HepG2 (cell line): ENCODE measurements at regions not wholly inside any gene's neighbourhood (a gene's known extent, or its start where the extent isn't known, plus 50 kb on each side); places are given as distances from the start of the nearest gene placed in this dataset.

ENCODE experiments used
- ATAC-seq: fragments of 200-7000 bp; cut with Tn5 transposase; 3 replicates; pipeline ENCODE4 v1.9.1; 2020; ENCODE audit warnings: mild to moderate bottlenecking, moderate library complexity
- BruUV-seq: library from RNA; stranded (reverse); fragments of 400-500 nt; replicated peaks from 2 replicates; lab custom pipeline; 2021; lab: Mats Ljungman, UMichigan
- CTCF ChIA-PET: fragments of 300-600 bp; formaldehyde crosslinking; extraction: SDS; loops from one replicate; lab custom pipeline; 2021; ENCODE audit warnings: low total read pairs, inconsistent platforms, low intra/inter-chr PET ratio; lab: Yijun Ruan, JAX
- POLR2A ChIA-PET: fragments of 350-600 bp; sonication (Branson Sonifier 250); formaldehyde crosslinking; loops from one replicate; lab custom pipeline; 2020; ENCODE audit warnings: antibody characterized with exemption, inconsistent platforms; lab: Yijun Ruan, JAX
- DNase-seq: peaks from one replicate; pipeline ENCODE4 v3.0.0-alpha.2; 2015; ENCODE audit warnings: low spot score
- FAIRE-seq: peaks from 3 replicates; lab custom pipeline; 2011; peaks lifted over from hg19 to GRCh38; lab: Jason Lieb, UNC
- H2AFZ ChIP-seq: one replicate; pipeline ENCODE4 v1.6.1; 2011; ENCODE audit warnings: low read length, inconsistent platforms
- H3K27ac ChIP-seq: fragments of 300-600 bp; 3 replicates; pipeline ENCODE4 v1.8.0; 2011; ENCODE audit warnings: mixed run types, mild to moderate bottlenecking, mixed read lengths, low read length, inconsistent platforms; ENCODE audit not compliant: insufficient read depth; ENCODE audit errors: extremely low read length
- H3K27me3 ChIP-seq, 2 experiments: fragments of 200-600 bp in 1 of 2; 2 replicates in 1 of 2; 3 replicates in 1 of 2; pipeline versions ENCODE4 v1.6.0 to v1.8.0; 2011; ENCODE audit warnings: low read length in 2 of 2, mild to moderate bottlenecking in 2 of 2, moderate library complexity in 2 of 2, inconsistent platforms in 1 of 2; ENCODE audit not compliant: insufficient read depth in 2 of 2, control insufficient read depth in 1 of 2
- H3K36me3 ChIP-seq, 2 experiments: fragments of 200-600 bp in 1 of 2; replicated peaks in 1 of 2; 2 replicates in 1 of 2; 3 replicates in 1 of 2; pipeline versions ENCODE4 v1.5.1 to v1.8.0; 2011; ENCODE audit warnings: low read length in 2 of 2, inconsistent platforms in 1 of 2; ENCODE audit not compliant: insufficient read depth in 2 of 2, control insufficient read depth in 1 of 2
- H3K4me1 ChIP-seq: 2 replicates; pipeline ENCODE4 v1.5.1; 2012; ENCODE audit warnings: low read length, inconsistent platforms; ENCODE audit not compliant: insufficient read depth
- H3K4me2 ChIP-seq: 2 replicates; pipeline ENCODE4 v1.6.0; 2011; ENCODE audit warnings: low read depth, low read length, inconsistent platforms
- H3K4me3 ChIP-seq, 3 experiments: fragments of 200-600 bp in 1 of 3; sonication (generic), shearing (Covaris generic) in 1 of 3; replicated peaks in 1 of 3; 2 replicates each; pipeline ENCODE4 v1.5.1; 2011 to 2016; ENCODE audit warnings: low read length in 3 of 3, inconsistent platforms in 2 of 3, low read depth in 2 of 3, mild to moderate bottlenecking in 2 of 3, control low read depth in 1 of 3, mixed read lengths in 1 of 3; ENCODE audit not compliant: insufficient read depth in 1 of 3
- H3K79me2 ChIP-seq: one replicate; pipeline ENCODE4 v1.6.1; 2011; ENCODE audit warnings: low read length, inconsistent platforms; ENCODE audit not compliant: insufficient read depth
- H3K9ac ChIP-seq: 2 replicates; pipeline ENCODE4 v1.6.0; 2011; ENCODE audit warnings: mild to moderate bottlenecking, low read depth, low read length, inconsistent platforms; ENCODE audit not compliant: insufficient read depth
- H3K9me3 ChIP-seq: 2 replicates; pipeline ENCODE4 v1.5.1; 2012; ENCODE audit warnings: mild to moderate bottlenecking, low read length
- H4K20me1 ChIP-seq: 2 replicates; pipeline ENCODE4 v1.6.0; 2011; ENCODE audit warnings: inconsistent platforms, mild to moderate bottlenecking, low read length, moderate library complexity; ENCODE audit not compliant: insufficient read depth
- ASH2L ChIP-seq: fragments of 300-600, 200-600 bp; sonication (generic); IDR thresholded peaks from 2 replicates; pipeline ENCODE4 v1.7.0; 2017; ENCODE audit warnings: low read depth, mild to moderate bottlenecking, moderate library complexity, mixed read lengths, low read length; ENCODE audit not compliant: insufficient read length
- CBFB ChIP-seq: sonication (generic); formaldehyde crosslinking; IDR thresholded peaks from 2 replicates; pipeline ENCODE4 v1.4.0; 2020; ENCODE audit warnings: missing genetic modification reagents
- CSRNP1 ChIP-seq: sonication (generic); formaldehyde crosslinking; IDR thresholded peaks from 2 replicates; pipeline ENCODE4 v1.8.1; 2023; ENCODE audit warnings: mild to moderate bottlenecking, missing genetic modification reagents
- DMAP1 ChIP-seq: IDR thresholded peaks from 2 replicates; pipeline ENCODE4 v1.6.1; 2016
- FOSL2 ChIP-seq: sonication (generic); formaldehyde crosslinking; IDR thresholded peaks from 2 replicates; pipeline ENCODE4 v1.4.0; 2020; ENCODE audit warnings: missing genetic modification reagents
- HMG20B ChIP-seq: conservative IDR thresholded peaks from 2 replicates; pipeline ENCODE4 v1.6.1; 2016; ENCODE audit warnings: missing genetic modification reagents, missing compliant biosample characterization
- NRL ChIP-seq: sonication (generic); formaldehyde crosslinking; IDR thresholded peaks from 2 replicates; pipeline ENCODE4 v1.5.0; 2020; ENCODE audit warnings: missing genetic modification reagents, mild to moderate bottlenecking, moderate library complexity, borderline replicate concordance
- PHF8 ChIP-seq: sonication (generic); formaldehyde crosslinking; IDR thresholded peaks from 2 replicates; pipeline ENCODE4 v1.5.0; 2020; ENCODE audit warnings: missing genetic modification reagents
- SIX4 ChIP-seq: sonication (generic); formaldehyde crosslinking; IDR thresholded peaks from 2 replicates; pipeline ENCODE4 v1.4.0; 2020; ENCODE audit warnings: missing genetic modification reagents
- SKI ChIP-seq: fragments of 450-650 bp; IDR thresholded peaks from one replicate; pipeline ENCODE4 v1.6.1; 2018; ENCODE audit warnings: mild to moderate bottlenecking; ENCODE audit not compliant: partially characterized antibody
- SNAPC5 ChIP-seq: sonication (generic); formaldehyde crosslinking; IDR thresholded peaks from 2 replicates; pipeline ENCODE4 v1.8.1; 2023; ENCODE audit warnings: mild to moderate bottlenecking, missing genetic modification reagents, borderline replicate concordance
- THAP11 ChIP-seq: IDR thresholded peaks from 2 replicates; pipeline ENCODE4 v1.6.1; 2016; ENCODE audit warnings: missing biosample characterization, missing genetic modification reagents
- WIZ ChIP-seq: sonication (generic); formaldehyde crosslinking; IDR thresholded peaks from 2 replicates; pipeline ENCODE4 v1.5.1; 2020; ENCODE audit warnings: mild to moderate bottlenecking, missing genetic modification reagents
- ZGPAT ChIP-seq: IDR thresholded peaks from 2 replicates; pipeline ENCODE4 v1.6.1; 2016; ENCODE audit warnings: mild to moderate bottlenecking
- ZNF136 ChIP-seq: sonication (generic); formaldehyde crosslinking; IDR thresholded peaks from 2 replicates; pipeline ENCODE4 v1.8.1; 2022; ENCODE audit warnings: low read depth, mild to moderate bottlenecking, moderate library complexity, missing genetic modification reagents
- ZNF484 ChIP-seq: sonication (generic); formaldehyde crosslinking; IDR thresholded peaks from 2 replicates; pipeline ENCODE4 v1.5.1; 2020; ENCODE audit warnings: mild to moderate bottlenecking, low read depth, missing genetic modification reagents, borderline replicate concordance
- ZNF510 ChIP-seq: sonication (generic); formaldehyde crosslinking; IDR thresholded peaks from 2 replicates; pipeline ENCODE4 v1.4.0; 2020; ENCODE audit warnings: low read depth, mild to moderate bottlenecking, missing genetic modification reagents
- ZNF577 ChIP-seq: sonication (generic); formaldehyde crosslinking; IDR thresholded peaks from 2 replicates; pipeline ENCODE4 v1.4.0; 2020; ENCODE audit warnings: mild to moderate bottlenecking, low read depth, missing genetic modification reagents, borderline replicate concordance
- ZSCAN9 ChIP-seq: IDR thresholded peaks from 2 replicates; pipeline ENCODE4 v1.6.1; 2016; ENCODE audit warnings: borderline replicate concordance
- WGBS: methylation state at CpG from one replicate; pipeline ENCODE4 v1.1.6; 2017; ENCODE audit warnings: low lambda C conversion rate; 5-methylcytosine and 5-hydroxymethylcytosine counted together
- in situ Hi-C: cut with HindIII; loops from 2 replicates; pipeline ENCODE4 v1.10.0; 2017; ENCODE audit warnings: low pct_unique_long_range_greater_than_20kb; ENCODE audit not compliant: extremely low pct_ligation_motif_present
- intact Hi-C: fragments of 100-400 bp; cut with micrococcal nuclease; formaldehyde crosslinking; loops from one replicate; pipeline ENCODE4 v1.10.0; 2022; ENCODE audit not compliant: unreplicated experiment
- TF ChIP-seq, protein P1 (sequence below): sonication (generic); formaldehyde crosslinking; IDR thresholded peaks from 2 replicates; pipeline ENCODE4 v1.8.0; 2022; ENCODE audit warnings: mild to moderate bottlenecking, missing genetic modification reagents, borderline replicate concordance

DNA sequence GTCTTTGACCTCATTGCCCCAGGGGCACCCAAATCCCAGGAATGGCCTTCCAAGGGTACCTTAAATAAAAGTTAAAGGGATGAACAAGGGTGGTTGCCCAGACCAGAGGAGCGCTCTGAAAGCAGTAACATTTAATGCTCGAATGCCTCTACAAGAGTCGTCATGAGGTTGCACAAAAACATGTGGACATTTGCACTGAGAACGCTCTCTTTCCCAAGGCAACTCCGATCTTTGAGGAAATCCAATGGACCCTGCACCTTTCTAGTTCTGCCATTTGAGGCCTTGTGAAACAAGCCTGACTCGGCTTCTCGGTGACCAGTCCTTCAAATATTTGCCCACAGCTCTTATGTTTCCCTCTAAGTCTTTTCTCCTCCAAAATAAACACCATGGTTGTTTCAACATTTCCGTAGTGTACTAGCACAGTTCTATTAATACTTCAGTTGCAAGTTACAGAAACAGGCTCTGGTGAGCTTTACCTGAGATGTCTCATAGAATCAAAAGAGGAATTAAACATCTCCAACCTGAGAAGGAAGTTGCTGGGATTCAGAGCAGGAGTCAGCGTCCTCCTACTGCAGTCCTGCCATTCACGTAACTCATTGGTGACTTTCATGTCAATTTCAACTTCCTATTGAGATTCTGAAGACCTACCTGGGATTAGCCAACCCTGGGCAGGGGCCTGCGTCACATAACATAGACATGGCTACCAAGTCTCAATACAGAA lies 168.8 kb upstream of the RAI14 start:
- in situ Hi-C loops (loop anchor here (5.0 to 10.0 kb wide), 4 partner anchors 47 to 517 kb away; partner anchors contain the start of gene RAI14), intact Hi-C loops (loop anchor here (1.0 to 5.0 kb wide), 5 partner anchors 36 to 351 kb away; partner anchors contain the start of gene TTC23L)
- ATAC-seq (peak; percentile 82), FAIRE-seq (peak; percentile 94), DNase-seq (peak; percentile 95)
- peak overlapping the region; percentile 90 for H3K4me2 ChIP-seq
- H3K4me3 ChIP-seq: peak overlapping the region; percentile 28 to 58 (median 33)
- H3K27ac ChIP-seq: peak overlapping the region; percentile 85
- POLR2A ChIA-PET: interaction anchor here (0.9 to 3.1 kb wide), 10 partner anchors 10 to 442 kb away, joined by 3 to 17 read pairs (median 3); partner anchors contain the start of genes BRIX1, DNAJC21, RAD1 and TTC23L
- no peaks in the 10 kb centered on the region for H3K36me3 ChIP-seq
- H3K9me3 ChIP-seq: no peaks in the 10 kb centered on the region
- H3K4me1 ChIP-seq: peaks cover 82% of the 10 kb centered on the region
- no peak overlapping the region for H2AFZ ChIP-seq
- H3K79me2 ChIP-seq: no peaks in the 10 kb centered on the region
- CTCF ChIA-PET: interaction anchor here (2.4 kb wide), 1 partner anchor 411 kb away, joined by 16 read pairs; no protein-coding TSS in a partner anchor
- no peaks in the 10 kb centered on the region for H4K20me1 ChIP-seq
- H3K27me3 ChIP-seq: 0 out of 5 replicates have a peak, but pooled peaks cover 0 to 7% of the 10 kb centered on the region in 2 experiments
- WGBS: 1% methylated on average over 10 of the region's 11 CpGs
- peak overlapping the region; percentile 59 for H3K9ac ChIP-seq
- no TSS peak for BruUV-seq
- no peak for TF ChIP-seq ZNF136 (CRISPR knock-in tag)
- TF ChIP-seq SNAPC5 (CRISPR knock-in tag): 0 out of 2 replicates have a peak, but pooled peaks have one; percentile 49
- TF ChIP-seq SIX4: peak; percentile 68; the same call in 1 of the 2 replicates
- no peak for TF ChIP-seq WIZ (CRISPR knock-in tag)
- TF ChIP-seq SKI: peak; percentile 37
- no peak for TF ChIP-seq CBFB (CRISPR knock-in tag)
- TF ChIP-seq HMG20B: peak; percentile 57
- TF ChIP-seq, protein P1, sequence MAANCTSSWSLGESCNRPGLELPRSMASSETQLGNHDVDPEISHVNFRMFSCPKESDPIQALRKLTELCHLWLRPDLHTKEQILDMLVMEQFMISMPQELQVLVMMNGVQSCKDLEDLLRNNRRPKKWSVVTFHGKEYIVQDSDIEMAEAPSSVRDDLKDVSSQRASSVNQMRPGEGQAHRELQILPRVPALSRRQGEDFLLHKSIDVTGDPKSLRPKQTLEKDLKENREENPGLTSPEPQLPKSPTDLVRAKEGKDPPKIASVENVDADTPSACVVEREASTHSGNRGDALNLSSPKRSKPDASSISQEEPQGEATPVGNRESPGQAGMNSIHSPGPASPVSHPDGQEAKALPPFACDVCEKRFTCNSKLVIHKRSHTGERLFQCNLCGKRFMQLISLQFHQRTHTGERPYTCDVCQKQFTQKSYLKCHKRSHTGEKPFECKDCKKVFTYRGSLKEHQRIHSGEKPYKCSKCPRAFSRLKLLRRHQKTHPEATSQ (CRISPR knock-in tag): peak; percentile 64; the same call in 1 of the 2 replicates
- TF ChIP-seq THAP11: peak; percentile 79
- 0 out of 2 replicates have a peak, but pooled peaks have one; percentile 38 for TF ChIP-seq PHF8 (CRISPR knock-in tag)
- peak; percentile 94 for TF ChIP-seq ZGPAT
- TF ChIP-seq ZNF577: no peak
- no peak; the same call in 1 of the 2 replicates for TF ChIP-seq DMAP1 (CRISPR knock-in tag)
- TF ChIP-seq FOSL2 (CRISPR knock-in tag): peak; percentile 93
- TF ChIP-seq ZNF510: 0 out of 2 replicates have a peak, but pooled peaks have one; percentile 62
- peak; percentile 94 for TF ChIP-seq ASH2L
- TF ChIP-seq ZNF484 (CRISPR knock-in tag): no peak
- 0 out of 2 replicates have a peak, but pooled peaks have one; percentile 48 for TF ChIP-seq CSRNP1 (CRISPR knock-in tag)
- peak; percentile 64; the same call in 1 of the 2 replicates for TF ChIP-seq ZSCAN9
- no peak for TF ChIP-seq NRL (CRISPR knock-in tag)
